GM12878 (cell line): ENCODE measurements at regions not wholly inside any gene's neighbourhood (a gene's known extent, or its start where the extent isn't known, plus 50 kb on each side); places are given as distances from the start of the nearest gene placed in this dataset.

Experiments used
- ATAC-seq: fragments of 200-7000 bp; cut with Tn5 transposase; 3 replicates; pipeline ENCODE4 v1.9.1; 2020; ENCODE audit warnings: mild to moderate bottlenecking, moderate library complexity
- BruUV-seq: library from RNA; stranded (reverse); fragments of 400-500 nt; replicated peaks from 2 replicates; lab custom pipeline; 2021; lab: Mats Ljungman, UMichigan
- CTCF ChIA-PET: fragments of 300-600 bp; sonication (Branson Sonifier 250); formaldehyde crosslinking; extraction: SDS; loops from one replicate; lab custom pipeline; 2021; ENCODE audit warnings: inconsistent platforms; lab: Yijun Ruan, JAX
- POLR2A ChIA-PET: fragments of 350-600 bp; formaldehyde crosslinking; extraction: SDS; loops from one replicate; lab custom pipeline; 2021; ENCODE audit warnings: inconsistent platforms; lab: Charles Lee
- RAD21 ChIA-PET: fragments of 300-600 bp; sonication (Branson Sonifier 250); formaldehyde crosslinking; loops from one replicate; lab custom pipeline; 2023; ENCODE audit warnings: antibody characterized with exemption; ENCODE audit not compliant: unreplicated experiment; lab: Charles Lee
- SMC1A ChIA-PET: fragments of 300-600 bp; sonication (Branson Sonifier 250); formaldehyde crosslinking; loops from one replicate; lab custom pipeline; 2023; ENCODE audit not compliant: unreplicated experiment, uncharacterized antibody; lab: Charles Lee
- DNase-seq: peaks from one replicate; pipeline ENCODE4 v3.0.0-alpha.2; 2011; ENCODE audit warnings: low read depth, low spot score
- FAIRE-seq: peaks from 3 replicates; lab custom pipeline; 2011; peaks lifted over from hg19 to GRCh38; lab: Jason Lieb, UNC
- H2AFZ ChIP-seq: 2 replicates; pipeline ENCODE4 v1.6.0; 2011; ENCODE audit warnings: low read depth, low read length, control low read depth; ENCODE audit not compliant: control insufficient read depth
- H3K27ac ChIP-seq: 2 replicates; pipeline ENCODE4 v1.5.1; 2011; ENCODE audit warnings: control low read depth; ENCODE audit not compliant: control insufficient read depth, insufficient read depth
- H3K27me3 ChIP-seq, 2 experiments: replicated peaks in 1 of 2; 2 replicates each; pipeline versions ENCODE4 v1.6.0 to v1.6.1; 2011; ENCODE audit warnings: low read length in 1 of 2; ENCODE audit not compliant: control insufficient read depth in 2 of 2, insufficient read depth in 2 of 2
- H3K36me3 ChIP-seq, 2 experiments: 2 replicates each; pipeline ENCODE4 v1.5.1; 2011; ENCODE audit warnings: low read length in 1 of 2; ENCODE audit not compliant: control insufficient read depth in 2 of 2, insufficient read depth in 2 of 2
- H3K4me1 ChIP-seq: 2 replicates; pipeline ENCODE4 v1.6.1; 2011; ENCODE audit warnings: mild to moderate bottlenecking, low read length, moderate library complexity, mixed read lengths; ENCODE audit not compliant: control insufficient read depth, insufficient read depth
- H3K4me2 ChIP-seq: 2 replicates; pipeline ENCODE4 v1.6.0; 2011; ENCODE audit warnings: control low read depth; ENCODE audit not compliant: control insufficient read depth, insufficient read depth
- H3K4me3 ChIP-seq: fragments of 200-600 bp; sonication (generic); 2 replicates; pipeline ENCODE4 v1.5.1; 2016
- H3K79me2 ChIP-seq: 2 replicates; pipeline ENCODE4 v1.6.0; 2011; ENCODE audit warnings: low read length; ENCODE audit not compliant: control insufficient read depth, insufficient read depth
- H3K9ac ChIP-seq: 2 replicates; pipeline ENCODE4 v1.8.0; 2011; ENCODE audit warnings: low read length, control low read depth, mixed read lengths; ENCODE audit not compliant: control insufficient read depth, insufficient read depth
- H3K9me3 ChIP-seq: replicated peaks from 3 replicates; pipeline ENCODE4 v1.5.1; 2011; ENCODE audit warnings: mild to moderate bottlenecking, low read length; ENCODE audit not compliant: control insufficient read depth, insufficient read depth
- H4K20me1 ChIP-seq: 2 replicates; pipeline ENCODE4 v1.6.0; 2011; ENCODE audit not compliant: control insufficient read depth, insufficient read depth
- ASH2L ChIP-seq: fragments of 300-600, 200-600 bp; sonication (generic); IDR thresholded peaks from 2 replicates; pipeline ENCODE4 v1.6.1; 2017; ENCODE audit warnings: low read depth, mild to moderate bottlenecking, borderline replicate concordance
- BACH1 ChIP-seq: fragments of 450-650 bp; IDR thresholded peaks from 2 replicates; pipeline ENCODE4 v1.6.1; 2017; ENCODE audit warnings: mild to moderate bottlenecking, borderline replicate concordance
- E2F4 ChIP-seq: IDR thresholded peaks from 2 replicates; pipeline ENCODE4 v1.6.1; 2012; ENCODE audit warnings: low read depth, low read length, improper control_type of control experiment
- IRF5 ChIP-seq: fragments of 450-650 bp; IDR thresholded peaks from 2 replicates; pipeline ENCODE4 v1.6.1; 2017; ENCODE audit warnings: borderline replicate concordance
- LARP7 ChIP-seq: fragments of 450-650 bp; IDR thresholded peaks from 2 replicates; pipeline ENCODE4 v1.6.1; 2017; ENCODE audit warnings: mild to moderate bottlenecking
- MEF2B ChIP-seq: fragments of 450-650 bp; IDR thresholded peaks from 2 replicates; pipeline ENCODE4 v1.6.1; 2018; ENCODE audit warnings: mild to moderate bottlenecking, moderate library complexity; ENCODE audit not compliant: partially characterized antibody, poor library complexity, severe bottlenecking
- NFYA ChIP-seq: IDR thresholded peaks from 2 replicates; pipeline ENCODE4 v1.6.1; 2011; ENCODE audit warnings: low read depth, mild to moderate bottlenecking, low read length, improper control_type of control experiment, borderline replicate concordance
- WGBS: methylation state at CpG from one replicate; pipeline ENCODE4 v1.1.6; 2016; ENCODE audit warnings: low lambda C conversion rate; ENCODE audit not compliant: insufficient replicate concordance, insufficient coverage; ENCODE audit errors: missing lambda C conversion rate; 5-methylcytosine and 5-hydroxymethylcytosine counted together
- in situ Hi-C: fragments of 300-500 bp; cut with MboI; formaldehyde crosslinking; loops from 9 replicates; pipeline ENCODE4 v1.14.3; 2018; ENCODE audit warnings: mixed read lengths
- intact Hi-C: fragments of 100-400 bp; cut with micrococcal nuclease; formaldehyde crosslinking; loops from one replicate; pipeline ENCODE4 v1.14.2; 2022; ENCODE audit not compliant: unreplicated experiment
- TF ChIP-seq, protein P1 (sequence below): fragments of 150-350 bp; IDR thresholded peaks from 2 replicates; pipeline ENCODE4 v1.6.1; 2014; ENCODE audit warnings: mild to moderate bottlenecking, low read depth, low read length

DNA sequence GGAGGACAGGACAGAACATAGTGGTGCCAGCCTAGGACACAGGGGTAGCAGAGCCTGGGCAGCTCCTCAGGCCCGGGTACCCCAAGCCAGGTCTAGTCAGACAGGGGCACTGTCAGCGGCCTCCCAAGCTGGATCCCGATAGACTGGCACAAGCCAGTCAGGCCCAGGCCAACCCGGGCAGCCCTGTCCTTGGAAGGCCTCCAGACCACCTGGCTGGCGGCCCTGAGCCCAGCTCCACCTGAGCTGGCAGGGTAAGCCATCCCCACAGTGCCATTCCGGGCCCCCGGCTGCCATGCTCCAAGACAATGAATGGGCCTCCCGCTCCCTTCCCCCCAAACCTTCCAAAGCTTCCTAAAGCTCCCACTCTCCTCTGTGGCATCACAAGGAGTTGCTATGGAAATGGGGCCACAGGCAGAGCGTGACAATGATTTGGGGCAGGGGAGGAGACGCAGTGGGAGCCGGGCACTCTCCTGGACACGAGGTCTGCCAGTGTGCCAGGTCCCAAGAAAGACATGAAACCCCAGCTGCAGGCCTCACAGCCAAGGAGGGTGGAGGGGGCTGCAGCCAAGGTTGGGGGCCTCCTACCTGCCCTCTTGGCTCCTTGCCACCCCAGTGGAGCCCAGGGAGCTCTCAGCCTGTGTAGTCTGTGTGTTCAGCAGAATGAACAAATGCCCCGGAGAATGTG is 165.6 kb upstream of the LINGO1 start:
- TF ChIP-seq NFYA (no peak), LARP7 (no peak), IRF5 (no peak), BACH1 (no peak), E2F4 (no peak), ASH2L (no peak), MEF2B (no peak)
- TF ChIP-seq, protein P1, sequence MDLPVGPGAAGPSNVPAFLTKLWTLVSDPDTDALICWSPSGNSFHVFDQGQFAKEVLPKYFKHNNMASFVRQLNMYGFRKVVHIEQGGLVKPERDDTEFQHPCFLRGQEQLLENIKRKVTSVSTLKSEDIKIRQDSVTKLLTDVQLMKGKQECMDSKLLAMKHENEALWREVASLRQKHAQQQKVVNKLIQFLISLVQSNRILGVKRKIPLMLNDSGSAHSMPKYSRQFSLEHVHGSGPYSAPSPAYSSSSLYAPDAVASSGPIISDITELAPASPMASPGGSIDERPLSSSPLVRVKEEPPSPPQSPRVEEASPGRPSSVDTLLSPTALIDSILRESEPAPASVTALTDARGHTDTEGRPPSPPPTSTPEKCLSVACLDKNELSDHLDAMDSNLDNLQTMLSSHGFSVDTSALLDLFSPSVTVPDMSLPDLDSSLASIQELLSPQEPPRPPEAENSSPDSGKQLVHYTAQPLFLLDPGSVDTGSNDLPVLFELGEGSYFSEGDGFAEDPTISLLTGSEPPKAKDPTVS = no peak
- in situ Hi-C loops (no loop called here), intact Hi-C loops (no loop called here)
- no TSS peak for BruUV-seq
- no peak for ATAC-seq
- ChIA-PET RAD21 (interaction anchor here (1.6 kb wide), 2 partner anchors 14 to 23 kb away, joined by 3 to 5 read pairs; no protein-coding TSS in a partner anchor), SMC1A (no interaction called here), CTCF (interaction anchor here (1.2 to 1.8 kb wide), 2 partner anchors 14 to 23 kb away, joined by 3 to 9 read pairs; no protein-coding TSS in a partner anchor), POLR2A (no interaction called here)
- WGBS = 46% methylated on average over 13 of the region's 13 CpGs
- no peak overlapping the region for H3K4me2 ChIP-seq
- no peak overlapping the region for H3K27ac ChIP-seq
- no peaks in the 10 kb centered on the region for H3K27me3 ChIP-seq
- no peak for FAIRE-seq
- no peaks in the 10 kb centered on the region for H3K9me3 ChIP-seq
- no peaks in the 10 kb centered on the region for H3K79me2 ChIP-seq
- no peaks in the 10 kb centered on the region for H3K36me3 ChIP-seq
- no peaks in the 10 kb centered on the region for H4K20me1 ChIP-seq
- H3K4me3 ChIP-seq = no peak overlapping the region
- peaks cover 5% of the 10 kb centered on the region; the same call in 1 of the 2 replicates for H3K4me1 ChIP-seq
- no peak overlapping the region for H2AFZ ChIP-seq
- H3K9ac ChIP-seq = no peak overlapping the region
- no peak for DNase-seq
